Astrocyte (in vitro differentiated cells and primary cell): ENCODE measurements at regions not wholly inside any gene's neighbourhood (a gene's known extent, or its start where the extent isn't known, plus 50 kb on each side); places are given as distances from the start of the nearest gene placed in this dataset.

Source experiments
- DNase-seq: peaks from one replicate; pipeline ENCODE4 v3.0.0-alpha.2; 2010; ENCODE audit warnings: low read depth
- FAIRE-seq: peaks from 2 replicates; lab custom pipeline; 2011; peaks lifted over from hg19 to GRCh38; lab: Jason Lieb, UNC
- H2AFZ ChIP-seq: 2 replicates; pipeline ENCODE4 v1.6.0; 2012; ENCODE audit warnings: low read depth, low read length, inconsistent platforms
- H3K27ac ChIP-seq: 2 replicates; pipeline ENCODE4 v1.5.1; 2011; ENCODE audit warnings: low read depth, low read length, inconsistent platforms
- H3K27me3 ChIP-seq: 2 replicates; pipeline ENCODE4 v1.6.0; 2011; ENCODE audit warnings: low read length, inconsistent platforms; ENCODE audit not compliant: insufficient read depth
- H3K36me3 ChIP-seq: 2 replicates; pipeline ENCODE4 v1.5.1; 2011; ENCODE audit warnings: low read length, inconsistent platforms; ENCODE audit not compliant: insufficient read depth
- H3K4me1 ChIP-seq: 2 replicates; pipeline ENCODE4 v1.5.1; 2011; ENCODE audit warnings: low read length, inconsistent platforms; ENCODE audit not compliant: insufficient read depth
- H3K4me2 ChIP-seq: 2 replicates; pipeline ENCODE4 v1.6.0; 2012; ENCODE audit warnings: low read length, inconsistent platforms
- H3K4me3 ChIP-seq: 2 replicates; pipeline ENCODE4 v1.5.1; 2011; ENCODE audit warnings: low read depth, mild to moderate bottlenecking, low read length, inconsistent platforms; ENCODE audit not compliant: insufficient read depth
- H3K79me2 ChIP-seq: 2 replicates; pipeline ENCODE4 v1.6.0; 2012; ENCODE audit warnings: mild to moderate bottlenecking, low read length, inconsistent platforms; ENCODE audit not compliant: insufficient read depth
- H3K9ac ChIP-seq: 2 replicates; pipeline ENCODE4 v1.6.0; 2012; ENCODE audit warnings: mild to moderate bottlenecking, low read length, inconsistent platforms
- H3K9me3 ChIP-seq: 2 replicates; pipeline ENCODE4 v1.5.1; 2012; ENCODE audit warnings: low read depth, mild to moderate bottlenecking, low read length, inconsistent platforms; ENCODE audit not compliant: insufficient read depth
- H4K20me1 ChIP-seq: 2 replicates; pipeline ENCODE4 v1.6.0; 2012; ENCODE audit warnings: low read length, inconsistent platforms; ENCODE audit not compliant: insufficient read depth
- H3K27ac Mint-ChIP-seq: one replicate; pipeline ENCODE4 v1.8.0; 2021; ENCODE audit warnings: mild to moderate bottlenecking, mixed read lengths; ENCODE audit not compliant: unreplicated experiment
- H3K27me3 Mint-ChIP-seq: one replicate; pipeline ENCODE4 v1.8.0; 2021; ENCODE audit warnings: low read depth, mixed read lengths; ENCODE audit not compliant: unreplicated experiment
- H3K36me3 Mint-ChIP-seq: one replicate; pipeline ENCODE4 v1.8.0; 2021; ENCODE audit warnings: low read depth, mixed read lengths; ENCODE audit not compliant: unreplicated experiment
- H3K4me1 Mint-ChIP-seq: one replicate; pipeline ENCODE4 v1.8.0; 2021; ENCODE audit warnings: low read depth, mixed read lengths; ENCODE audit not compliant: unreplicated experiment
- H3K4me3 Mint-ChIP-seq: one replicate; pipeline ENCODE4 v1.8.0; 2021; ENCODE audit warnings: mild to moderate bottlenecking, moderate library complexity, mixed read lengths; ENCODE audit not compliant: unreplicated experiment
- H3K9me3 Mint-ChIP-seq: one replicate; pipeline ENCODE4 v1.8.0; 2021; ENCODE audit warnings: mild to moderate bottlenecking, mixed read lengths; ENCODE audit not compliant: unreplicated experiment
- CTCF ChIP-seq: IDR thresholded peaks from 2 replicates; pipeline ENCODE4 v1.5.1; 2011; ENCODE audit warnings: low read depth, mild to moderate bottlenecking, inconsistent platforms, low read length, moderate library complexity; ENCODE audit not compliant: insufficient read depth
- EZH2 ChIP-seq: IDR thresholded peaks from 2 replicates; pipeline ENCODE4 v1.6.1; 2012; ENCODE audit warnings: mild to moderate bottlenecking, low read length, inconsistent platforms; ENCODE audit not compliant: insufficient read depth

- H3K4me1 ChIP-seq = peaks cover under 1% of the 10 kb centered on the region
- no peak overlapping the region for H3K4me3 ChIP-seq
- H3K36me3 Mint-ChIP-seq = no peaks in the 10 kb centered on the region
- no peak for DNase-seq
- no peaks in the 10 kb centered on the region for H3K79me2 ChIP-seq
- no peaks in the 10 kb centered on the region for H4K20me1 ChIP-seq
- H2AFZ ChIP-seq = no peak overlapping the region
- H3K4me2 ChIP-seq = no peak overlapping the region
- no peak overlapping the region for H3K9ac ChIP-seq
- H3K9me3 ChIP-seq = no peaks in the 10 kb centered on the region
- no peak for FAIRE-seq
- TF ChIP-seq EZH2 (no peak), CTCF (no peak)
- H3K36me3 ChIP-seq = no peaks in the 10 kb centered on the region
- H3K4me3 Mint-ChIP-seq = no peak overlapping the region
- peaks cover 2% of the 10 kb centered on the region for H3K4me1 Mint-ChIP-seq
- H3K27ac ChIP-seq = no peak overlapping the region
- peaks cover 3% of the 10 kb centered on the region for H3K27me3 ChIP-seq
- H3K27ac Mint-ChIP-seq = no peak overlapping the region
- no peaks in the 10 kb centered on the region for H3K9me3 Mint-ChIP-seq
- peaks cover 56% of the 10 kb centered on the region for H3K27me3 Mint-ChIP-seq
Observed at GRCh38 chr17:77824102-77824779, 134.3 kb upstream of the TNRC6C start.

DNA sequence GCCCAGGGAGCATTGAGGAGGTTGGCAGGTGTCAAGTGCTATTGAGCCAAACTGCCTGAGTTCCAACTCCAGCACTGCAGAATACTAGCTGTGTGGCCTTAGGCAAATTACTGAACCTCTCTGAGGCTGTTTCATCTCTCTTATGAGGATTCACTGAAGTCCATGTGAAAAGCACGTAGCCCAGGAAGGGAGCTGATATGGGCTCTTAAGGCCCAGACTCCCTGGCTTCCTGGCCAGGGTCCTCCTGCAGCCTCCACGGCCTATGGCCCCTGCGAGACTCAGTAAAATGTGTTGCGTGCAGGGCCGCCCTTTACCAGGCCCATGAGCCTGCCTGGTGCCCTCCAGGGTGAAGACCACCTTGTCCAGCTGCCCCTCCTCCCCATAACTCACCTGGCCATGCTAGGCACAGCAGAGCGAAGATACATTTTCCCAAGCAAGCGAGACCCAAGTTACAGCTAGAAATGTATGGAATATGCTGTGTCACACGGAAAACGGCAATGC, 133.7 kb upstream of the TNRC6C start:
- Histone ChIP-seq H3K79me2 (no peaks in the 10 kb centered on the region), H3K4me2 (no peak overlapping the region), H4K20me1 (no peaks in the 10 kb centered on the region), H3K27me3 (peaks cover 3% of the 10 kb centered on the region), H3K4me1 (peaks cover 6% of the 10 kb centered on the region), H3K9ac (no peak overlapping the region), H2AFZ (no peak overlapping the region), H3K9me3 (no peaks in the 10 kb centered on the region), H3K27ac (no peak overlapping the region), H3K4me3 (no peak overlapping the region), H3K36me3 (no peaks in the 10 kb centered on the region)
- no peak overlapping the region for H3K27ac Mint-ChIP-seq
- H3K27me3 Mint-ChIP-seq = peaks cover 56% of the 10 kb centered on the region
- H3K4me1 Mint-ChIP-seq = peaks cover 2% of the 10 kb centered on the region
- DNase-seq (no peak), FAIRE-seq (no peak)
- H3K4me3 Mint-ChIP-seq = no peak overlapping the region
- TF ChIP-seq CTCF (no peak), EZH2 (no peak)
- no peaks in the 10 kb centered on the region for H3K9me3 Mint-ChIP-seq
- H3K36me3 Mint-ChIP-seq = no peaks in the 10 kb centered on the region

DNA sequence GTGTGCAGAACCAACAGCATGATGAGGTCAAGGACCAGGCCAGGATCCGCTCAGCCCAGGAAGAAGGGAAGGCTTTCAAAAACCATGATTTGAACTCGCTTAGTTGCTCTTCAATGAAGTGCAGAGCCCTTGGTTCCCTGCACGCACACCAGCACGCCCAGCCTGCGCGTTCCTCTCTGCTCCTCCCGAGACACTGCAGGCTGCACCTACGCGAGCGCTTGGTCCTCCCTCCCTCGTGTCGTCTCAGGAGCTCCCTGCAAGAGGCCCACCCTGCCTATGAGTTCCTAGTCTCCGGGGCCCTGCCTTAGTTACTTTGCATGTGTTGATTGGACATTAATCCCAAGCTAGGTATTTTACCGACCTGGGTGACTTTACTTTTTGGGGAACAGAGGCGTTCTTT, 132.9 kb upstream of the TNRC6C start:
- Histone ChIP-seq H3K79me2 (no peaks in the 10 kb centered on the region), H3K9me3 (no peaks in the 10 kb centered on the region), H3K27ac (no peak overlapping the region), H3K9ac (no peak overlapping the region), H3K4me1 (peaks cover 14% of the 10 kb centered on the region), H3K4me2 (no peak overlapping the region), H3K36me3 (no peaks in the 10 kb centered on the region), H3K27me3 (peaks cover 3% of the 10 kb centered on the region), H2AFZ (no peak overlapping the region), H4K20me1 (no peaks in the 10 kb centered on the region), H3K4me3 (no peak overlapping the region)
- Mint-ChIP-seq H3K27me3 (peaks cover 56% of the 10 kb centered on the region), H3K9me3 (no peaks in the 10 kb centered on the region), H3K4me1 (peaks cover 7% of the 10 kb centered on the region), H3K36me3 (no peaks in the 10 kb centered on the region), H3K4me3 (no peak overlapping the region), H3K27ac (no peak overlapping the region)
- FAIRE-seq = no peak
- DNase-seq = no peak
- no peak for TF ChIP-seq EZH2
- no peak for TF ChIP-seq CTCF
